LNCAP (cell line): ENCODE measurements at regions not wholly inside any gene's neighbourhood (a gene's known extent, or its start where the extent isn't known, plus 50 kb on each side); places are given as distances from the start of the nearest gene placed in this dataset.

Source experiments
- CTCF ChIP-seq: fragments of 450-650 bp; IDR thresholded peaks from 2 replicates; pipeline ENCODE4 v1.5.1; 2017; ENCODE audit warnings: mild to moderate bottlenecking

- no peak for TF ChIP-seq CTCF
These were observed 485.1 kb upstream of the KLF6 start for GRCh38 chr10:4270116-4270515.

- peak; percentile 17; the same call in 1 of the 2 replicates for TF ChIP-seq CTCF
These were observed 482.2 kb upstream of the KLF6 start for GRCh38 chr10:4267086-4267773.

GRCh38 chr10:4266416-4267085 is 481.5 kb upstream of the KLF6 start:
- TF ChIP-seq CTCF = no peak

- no peak for TF ChIP-seq CTCF
These were observed 481.0 kb upstream of the KLF6 start for GRCh38 chr10:4265964-4266363.

GRCh38 chr10:4264209-4264865 is 479.3 kb upstream of the KLF6 start:
- TF ChIP-seq CTCF = no peak

GRCh38 chr10:4263601-4263921 is 478.6 kb upstream of the KLF6 start:
- no peak for TF ChIP-seq CTCF

GRCh38 chr10:4262870-4263600 is 478.0 kb upstream of the KLF6 start:
- no peak for TF ChIP-seq CTCF
